HG03442 (cell line): ENCODE measurements at regions not wholly inside any gene's neighbourhood (a gene's known extent, or its start where the extent isn't known, plus 50 kb on each side); places are given as distances from the start of the nearest gene placed in this dataset.

Experiments
- ATAC-seq: cut with Tn5 transposase; IDR thresholded peaks from one replicate; pipeline ENCODE4 v1.9.1; 2021; ENCODE audit warnings: mild to moderate bottlenecking, moderate library complexity; ENCODE audit not compliant: unreplicated experiment

DNA sequence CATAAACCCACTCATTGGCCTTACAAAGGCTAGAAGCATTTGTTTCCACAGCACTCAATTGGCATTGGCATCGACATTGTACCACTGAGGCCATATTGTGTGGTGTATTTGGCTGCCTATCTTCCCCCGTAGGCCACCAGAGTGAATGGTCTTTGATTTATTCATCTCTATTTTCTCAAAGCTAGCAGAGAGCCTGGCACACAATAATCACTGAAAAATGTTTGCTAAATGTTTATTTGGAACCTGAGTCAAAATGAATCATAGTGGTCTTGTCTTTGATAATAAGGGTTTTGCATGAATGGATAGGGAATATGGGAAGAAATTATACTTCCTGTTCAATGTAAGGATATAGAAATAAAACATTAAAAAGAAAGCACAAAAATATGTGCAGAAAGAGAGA lies 107.3 kb upstream of the SLC8A1 start:
- no peak for ATAC-seq

DNA sequence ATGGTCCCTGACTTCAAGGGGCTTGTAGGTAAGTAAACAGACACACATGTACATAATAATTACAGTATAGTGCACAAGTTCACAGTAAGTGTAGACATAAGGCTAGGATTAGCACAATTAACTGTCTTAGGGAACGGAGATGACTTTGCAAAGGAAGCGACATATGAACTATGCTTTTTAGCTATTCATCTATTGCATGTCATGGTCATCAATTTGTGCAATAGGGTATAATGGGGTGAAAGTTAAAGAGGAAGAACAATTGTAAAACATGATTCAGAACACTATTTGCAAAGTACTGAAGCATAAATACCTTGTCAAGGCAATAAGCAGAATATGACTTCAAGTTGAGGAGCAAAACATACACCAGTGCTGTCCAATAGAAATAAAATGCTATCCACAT lies 112.3 kb upstream of the SLC8A1 start:
- no peak for ATAC-seq

DNA sequence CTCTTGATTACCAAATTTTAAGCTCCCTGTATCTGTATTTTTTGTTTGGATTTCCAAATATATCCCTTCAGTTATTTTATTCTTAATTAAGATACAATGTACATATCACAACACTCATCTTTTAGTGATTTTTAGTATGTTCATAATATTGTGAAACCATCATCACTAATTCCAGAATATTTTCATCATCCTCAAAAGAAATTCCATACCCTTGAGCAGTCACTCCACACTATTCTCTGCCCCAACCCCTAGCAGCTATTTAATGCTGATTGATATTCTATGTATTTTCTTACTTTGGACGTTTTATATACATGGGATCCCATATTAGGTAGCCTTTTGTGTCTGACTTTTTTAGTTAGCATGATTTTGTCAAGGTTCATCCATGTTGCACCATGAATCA lies 127.4 kb upstream of the SLC8A1 start:
- ATAC-seq = no peak

DNA sequence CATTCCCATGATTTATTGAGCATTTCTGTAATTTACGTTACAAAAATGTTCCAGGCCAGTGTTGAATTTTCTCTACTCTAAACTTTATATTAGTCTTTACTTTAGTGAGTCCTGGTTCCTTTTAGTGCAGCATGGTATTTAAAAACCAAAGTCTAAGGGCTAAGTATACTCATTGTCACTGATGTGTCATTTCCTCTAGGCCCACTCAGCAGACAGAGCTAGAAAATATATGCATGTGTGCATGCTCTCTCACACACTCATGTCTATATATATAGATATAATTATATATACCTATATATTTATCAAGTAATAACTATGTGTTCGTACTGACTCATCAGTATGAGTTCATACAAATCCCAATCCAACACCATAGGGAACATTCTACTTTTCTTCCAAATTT lies 132.5 kb upstream of the SLC8A1 start:
- no peak for ATAC-seq

GRCh38 chr2:40591774-40592173 lies 139.9 kb upstream of the SLC8A1 start:
- ATAC-seq = no peak

DNA sequence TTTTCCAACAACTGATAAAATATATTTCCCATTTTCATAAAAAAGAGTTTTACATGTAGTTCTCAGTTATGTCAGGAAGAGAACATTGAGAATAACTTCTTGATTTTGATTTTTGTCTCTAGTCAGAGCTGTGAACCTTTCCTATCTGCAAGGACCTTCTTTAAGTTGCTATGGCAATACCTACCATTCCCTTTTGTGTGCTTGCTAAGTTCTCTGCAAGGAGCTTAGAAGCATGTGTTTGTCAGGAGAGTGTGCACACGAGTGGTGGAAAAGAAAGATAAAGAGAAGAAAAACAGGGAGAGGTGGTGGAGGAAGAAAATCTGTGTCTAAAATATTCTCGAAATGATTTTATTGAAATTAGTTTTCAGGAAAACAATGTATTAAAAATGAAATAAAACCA lies 140.3 kb upstream of the SLC8A1 start:
- ATAC-seq = no peak

DNA sequence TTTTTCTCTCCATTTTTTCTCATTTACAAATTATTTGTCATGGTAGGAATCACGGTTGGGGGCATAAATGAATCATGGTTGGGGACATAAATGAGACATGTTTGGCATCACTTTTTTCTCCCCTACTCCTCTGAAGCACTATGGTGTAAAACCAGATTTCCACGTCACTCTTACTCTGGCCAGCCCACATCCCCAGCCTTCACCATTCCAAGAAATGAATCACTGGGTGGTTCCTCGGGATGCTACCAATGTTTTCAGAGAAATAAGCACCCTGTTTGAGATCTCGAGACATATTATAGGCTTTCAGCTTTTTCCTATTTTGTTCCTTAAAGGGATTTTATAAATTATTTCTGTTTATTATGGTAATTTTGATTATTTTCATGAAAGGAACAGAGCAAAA lies 155.0 kb upstream of the SLC8A1 start:
- ATAC-seq = no peak

DNA sequence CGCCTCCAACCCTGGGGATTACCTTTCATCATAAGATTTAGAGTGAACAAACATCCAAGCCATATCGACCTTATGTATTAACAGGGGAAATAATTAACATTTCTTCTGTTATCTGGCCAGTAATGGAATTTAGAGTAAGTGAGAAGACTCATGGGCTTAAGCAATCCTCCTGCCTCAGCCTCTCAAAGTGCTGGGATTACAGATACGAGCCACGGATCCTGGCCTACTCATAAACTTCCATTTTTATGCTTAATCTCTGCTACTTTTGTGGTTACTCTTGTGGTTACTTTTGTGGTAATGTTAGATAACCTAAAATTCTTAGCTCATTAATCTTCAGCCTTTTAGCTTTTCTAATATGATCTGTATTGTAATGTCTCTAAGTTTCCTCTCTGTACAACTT lies 159.3 kb upstream of the SLC8A1 start:
- ATAC-seq = no peak

GRCh38 chr2:40625849-40626248 lies 174.0 kb upstream of the SLC8A1 start:
- ATAC-seq = no peak

DNA sequence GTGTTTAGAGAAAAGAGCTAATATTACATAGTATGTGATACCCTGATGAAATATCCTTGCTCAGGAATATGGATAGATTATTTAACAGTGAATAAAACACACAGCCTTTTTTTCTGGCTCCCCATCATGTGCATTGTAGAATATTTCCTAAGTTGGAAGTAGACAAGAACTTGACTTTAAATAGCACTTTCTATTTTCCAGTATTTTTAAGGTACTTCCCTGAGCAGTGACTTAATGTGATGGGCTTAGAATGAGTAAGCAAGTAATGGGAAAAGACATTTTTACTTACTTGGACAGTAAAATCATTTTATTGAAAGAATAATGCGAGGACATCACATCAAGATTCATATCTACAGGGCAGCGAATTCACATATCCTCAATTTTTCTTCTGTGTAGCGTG lies 176.7 kb upstream of the SLC8A1 start:
- no peak for ATAC-seq

DNA sequence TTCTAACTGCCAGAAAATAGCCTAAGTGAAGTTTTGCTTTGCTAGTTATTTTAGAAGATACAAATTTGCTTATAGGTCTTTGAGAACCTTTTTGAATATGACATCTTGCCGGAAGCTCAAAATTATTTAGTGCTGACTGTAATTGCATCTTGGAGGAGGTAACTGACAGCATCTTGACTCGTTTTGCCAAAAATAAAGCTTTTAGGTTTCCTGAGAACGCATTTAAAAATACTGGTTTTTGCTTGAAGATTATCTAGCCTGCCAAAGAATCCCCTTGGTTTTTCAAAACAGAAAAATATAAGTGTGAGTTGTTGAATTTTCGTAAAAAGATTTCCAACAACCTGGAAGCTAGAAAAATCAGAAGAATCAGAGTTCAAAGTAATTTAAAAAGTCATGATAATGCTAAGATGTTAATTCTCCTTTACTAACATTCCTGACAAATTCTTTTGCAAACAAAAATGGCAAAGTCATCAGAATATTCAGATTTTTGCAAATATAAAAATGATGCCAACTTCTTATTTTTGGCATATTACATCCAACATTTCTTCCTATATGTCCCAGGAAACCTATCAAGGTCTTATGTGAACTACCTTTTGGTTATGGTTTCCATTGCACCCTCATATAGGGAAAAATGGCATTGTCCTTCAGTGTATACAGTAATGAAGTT lies 178.0 kb upstream of the SLC8A1 start:
- no peak for ATAC-seq

- ATAC-seq = no peak
These were observed 187.4 kb upstream of the SLC8A1 start for GRCh38 chr2:40639320-40639719.

DNA sequence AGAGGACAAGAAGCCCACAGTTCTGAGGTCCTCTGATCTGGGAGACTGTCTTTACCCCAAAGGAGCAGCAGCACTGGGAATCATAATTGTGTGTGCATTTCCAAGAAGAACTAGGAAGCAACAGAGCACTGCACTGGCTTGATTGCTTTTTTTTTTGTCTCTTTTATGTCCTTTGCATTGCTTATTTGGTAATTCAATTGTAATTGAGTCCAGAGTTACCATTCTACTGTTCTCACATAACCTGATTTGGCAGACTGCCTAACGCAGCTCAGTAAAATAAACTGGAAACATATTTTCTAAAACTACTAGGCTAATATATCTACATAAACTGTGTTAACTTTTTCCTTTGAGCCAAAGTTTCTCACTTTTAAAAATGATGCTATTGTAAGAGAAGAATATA lies 190.3 kb upstream of the SLC8A1 start:
- no peak for ATAC-seq

DNA sequence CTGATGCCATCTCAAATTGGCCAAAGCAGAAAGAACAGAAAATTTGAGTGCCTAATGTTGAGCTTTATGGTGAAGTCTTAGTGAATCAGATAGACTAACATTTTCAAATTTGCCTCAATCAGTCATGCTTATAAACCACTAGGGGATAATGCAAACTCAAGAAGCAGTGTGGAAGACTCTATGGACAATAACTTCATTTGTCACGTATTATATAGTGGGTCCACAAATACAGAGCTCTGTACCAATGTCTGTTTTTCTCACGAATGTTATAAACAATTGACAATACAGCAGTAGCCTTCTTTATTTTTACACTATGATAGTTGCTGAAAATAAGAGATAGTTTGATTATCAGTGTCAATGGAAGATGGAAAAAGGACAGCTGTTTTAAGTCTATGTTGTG lies 190.8 kb upstream of the SLC8A1 start:
- no peak for ATAC-seq

DNA sequence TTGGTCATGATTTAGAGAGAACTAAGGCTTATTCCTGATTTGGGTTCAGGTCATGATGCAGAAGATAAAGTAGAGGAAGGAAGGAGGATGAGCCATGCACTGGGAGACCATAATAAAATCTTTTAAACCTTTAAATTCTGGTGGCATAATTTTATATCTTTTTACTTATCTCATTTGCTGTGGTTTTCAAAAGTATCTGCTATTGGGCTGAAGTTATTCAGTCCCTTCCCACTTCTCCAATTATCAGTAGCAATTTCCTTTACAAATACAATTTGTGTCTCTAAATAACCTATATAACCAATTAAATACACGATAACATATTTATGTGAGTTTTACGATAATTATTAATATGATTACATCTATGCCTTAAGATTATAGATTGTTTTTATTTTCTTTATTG lies 194.8 kb upstream of the SLC8A1 start:
- ATAC-seq = no peak

GRCh38 chr2:40652155-40652554 lies 200.3 kb upstream of the SLC8A1 start:
- ATAC-seq = no peak

- ATAC-seq = no peak
These were observed 201.9 kb upstream of the SLC8A1 start for GRCh38 chr2:40653829-40654228.

GRCh38 chr2:40654346-40654745 lies 202.5 kb upstream of the SLC8A1 start:
- ATAC-seq = no peak

DNA sequence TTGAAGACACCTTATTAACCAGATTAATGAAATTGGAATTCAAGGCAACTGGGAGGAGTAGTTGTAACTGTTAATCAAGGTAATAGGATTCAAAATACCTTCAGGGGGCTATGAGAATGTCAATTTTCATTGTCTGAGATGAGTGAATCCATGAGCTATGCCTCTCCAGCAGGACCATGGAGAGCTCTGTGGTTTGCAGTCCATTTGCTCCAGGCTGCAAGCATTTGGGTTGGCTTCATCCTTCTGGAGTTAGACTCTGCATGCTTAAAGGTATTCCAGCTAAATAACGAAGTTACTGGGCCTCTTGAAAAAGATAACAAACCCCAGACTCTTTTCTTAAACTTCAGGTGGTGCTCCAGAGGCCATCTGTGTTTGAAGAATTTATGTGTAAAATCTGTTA lies 207.1 kb upstream of the SLC8A1 start:
- ATAC-seq = no peak

DNA sequence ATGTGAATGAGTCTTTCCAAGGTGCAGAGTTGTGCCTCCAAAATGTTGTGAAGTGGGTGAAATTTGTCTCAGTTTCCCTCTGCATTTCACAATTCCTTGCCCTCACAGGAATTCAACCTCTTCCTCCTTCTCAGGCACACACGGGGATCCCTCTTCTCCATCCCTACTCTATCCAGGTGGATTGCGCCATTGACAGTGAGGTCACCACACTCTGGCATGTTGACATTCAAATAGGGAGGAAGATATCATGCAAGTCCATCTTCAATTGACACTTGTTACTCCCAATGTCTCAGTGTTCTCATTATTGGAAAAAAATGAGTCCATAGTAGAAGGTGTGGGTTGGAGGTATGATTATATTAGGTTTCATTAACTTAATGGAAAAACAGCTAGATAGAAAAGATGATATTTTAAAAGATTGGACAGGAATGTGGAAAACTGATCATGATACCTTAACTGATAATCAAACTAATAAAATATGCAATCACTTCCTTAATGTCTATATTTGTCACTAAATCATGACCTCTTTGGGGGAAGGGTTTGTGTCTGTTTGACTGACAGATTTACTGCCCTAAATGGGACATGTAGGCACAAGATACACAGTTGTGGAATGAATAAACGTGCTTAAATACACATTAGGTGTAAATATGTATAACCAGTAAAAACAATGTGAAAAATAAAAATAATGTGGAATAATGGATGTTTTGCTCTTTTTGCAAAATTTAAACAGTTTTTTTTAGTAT lies 213.8 kb upstream of the SLC8A1 start:
- no peak for ATAC-seq

DNA sequence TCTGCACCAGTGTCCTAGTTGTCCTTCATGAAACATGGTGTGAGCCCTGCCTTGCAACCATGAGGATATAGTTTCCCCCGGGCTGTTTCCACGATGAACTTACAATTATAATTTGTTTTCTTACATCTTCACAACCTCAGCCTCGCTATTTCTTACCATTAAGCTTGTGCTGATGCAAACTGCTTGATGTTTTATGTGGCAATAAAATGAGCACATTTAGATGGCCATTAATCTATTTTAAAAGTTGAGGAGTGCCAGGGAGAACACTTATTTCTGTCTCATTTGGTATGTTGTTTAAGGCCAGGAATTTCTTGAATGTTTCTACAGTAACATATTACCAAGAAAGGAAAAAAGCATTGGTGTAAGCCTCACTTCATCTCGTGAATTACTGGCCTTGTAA lies 214.5 kb upstream of the SLC8A1 start:
- no peak for ATAC-seq

DNA sequence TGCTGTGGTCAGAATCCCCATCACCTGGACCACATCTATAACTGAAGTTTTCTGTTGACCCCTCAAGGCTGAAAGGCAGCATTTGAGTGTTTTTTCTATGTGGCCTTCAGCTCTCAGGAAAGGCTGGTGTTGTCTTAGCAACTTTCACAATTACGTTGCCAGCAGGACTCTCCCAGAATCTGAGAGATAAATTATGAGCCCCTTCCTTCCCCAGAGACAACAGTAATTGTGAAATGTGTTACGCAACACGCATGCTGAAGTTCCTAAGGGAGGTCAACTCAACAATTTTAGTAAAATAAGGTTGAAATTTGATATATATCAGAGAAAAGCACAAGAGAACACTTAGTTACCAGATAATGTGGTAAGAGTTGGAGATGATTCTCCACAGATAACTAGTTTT lies 216.5 kb upstream of the SLC8A1 start:
- no peak for ATAC-seq
